GM18519 (cell line): ENCODE measurements at regions not wholly inside any gene's neighbourhood (a gene's known extent, or its start where the extent isn't known, plus 50 kb on each side); places are given as distances from the start of the nearest gene placed in this dataset.
"Not testable (repeated sequence)": the region's sequence is repeated elsewhere in the genome, so short reads cannot be mapped to it uniquely, and the experiment has no call there.

ENCODE experiments used
- ATAC-seq: cut with Tn5 transposase; IDR thresholded peaks from one replicate; pipeline ENCODE4 v1.9.1; 2021; ENCODE audit warnings: mild to moderate bottlenecking, moderate library complexity; ENCODE audit not compliant: unreplicated experiment, low FRiP score

GRCh38 chr6:23783901-23784300 is 342.1 kb upstream of the NRSN1 start:
- ATAC-seq, result no peak

GRCh38 chr6:23784301-23784919 is 341.6 kb upstream of the NRSN1 start:
- no peak for ATAC-seq

GRCh38 chr6:23790756-23791155 is 335.3 kb upstream of the NRSN1 start:
- no peak for ATAC-seq

- no peak for ATAC-seq
Observed at GRCh38 chr6:23797041-23797440, 329.0 kb upstream of the NRSN1 start.

DNA sequence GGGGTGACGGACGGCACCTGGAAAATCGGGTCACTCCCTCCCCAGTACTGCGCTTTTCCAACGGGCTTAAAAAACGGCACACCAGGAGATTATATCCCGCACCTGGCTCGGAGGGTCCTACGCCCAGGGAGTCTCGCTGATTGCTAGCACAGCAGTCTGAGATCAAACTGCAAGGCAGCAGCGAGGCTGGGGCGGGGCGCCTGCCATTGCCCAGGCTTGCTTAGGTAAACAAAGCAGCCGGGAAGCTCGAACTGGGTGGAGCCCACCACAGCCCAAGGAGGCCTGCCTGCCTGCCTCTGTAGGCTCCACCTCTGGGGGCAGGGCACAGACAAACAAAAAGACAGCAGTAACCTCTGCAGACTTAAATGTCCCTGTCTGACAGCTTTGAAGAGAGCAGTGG is 321.7 kb upstream of the NRSN1 start:
- ATAC-seq, result not testable (repeated sequence)

- not testable (repeated sequence) for ATAC-seq
Observed at GRCh38 chr6:23821141-23821540, 304.9 kb upstream of the NRSN1 start.

DNA sequence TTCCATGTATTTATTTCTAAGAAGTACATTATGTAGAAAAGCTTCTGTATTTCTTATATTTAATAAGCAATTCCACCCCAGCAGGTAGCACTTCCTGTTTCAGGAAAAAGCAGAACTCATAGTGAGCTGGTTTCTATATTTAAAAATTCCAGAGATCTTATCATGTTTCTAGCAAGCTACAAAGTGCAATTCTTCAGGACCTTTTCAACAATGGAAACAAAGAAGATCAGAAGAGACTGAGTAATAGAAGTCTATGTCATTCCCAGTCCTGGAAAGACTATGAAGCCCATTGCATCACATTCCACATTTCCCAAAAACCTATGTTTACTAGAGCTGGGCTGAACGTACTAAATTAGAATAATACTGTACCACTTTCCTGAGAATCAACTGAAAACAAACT is 302.6 kb upstream of the NRSN1 start:
- ATAC-seq, result no peak

- no peak for ATAC-seq
Observed at GRCh38 chr6:23826572-23826971, 299.4 kb upstream of the NRSN1 start.

GRCh38 chr6:23828861-23829260 is 297.2 kb upstream of the NRSN1 start:
- ATAC-seq, result no peak

DNA sequence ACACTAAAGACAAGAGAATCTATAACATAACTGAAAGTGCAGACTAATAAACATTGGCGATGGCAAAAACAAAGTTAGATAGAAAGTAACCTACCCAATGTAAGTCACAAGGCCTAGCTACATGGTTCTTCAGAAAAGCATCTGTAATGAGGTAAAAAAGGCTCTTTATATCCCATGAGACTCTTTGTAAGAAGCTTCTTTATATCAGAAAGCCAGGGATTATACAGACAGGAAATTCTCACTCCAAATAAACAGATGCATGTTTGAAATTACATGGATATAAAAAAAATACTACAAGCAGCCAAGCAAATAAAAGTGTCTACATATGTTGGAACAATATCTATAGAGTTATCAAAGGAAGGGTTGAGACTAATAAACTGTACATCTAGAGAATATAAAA is 284.9 kb upstream of the NRSN1 start:
- no peak for ATAC-seq

- no peak for ATAC-seq
Observed at GRCh38 chr6:23842760-23843159, 283.3 kb upstream of the NRSN1 start.

DNA sequence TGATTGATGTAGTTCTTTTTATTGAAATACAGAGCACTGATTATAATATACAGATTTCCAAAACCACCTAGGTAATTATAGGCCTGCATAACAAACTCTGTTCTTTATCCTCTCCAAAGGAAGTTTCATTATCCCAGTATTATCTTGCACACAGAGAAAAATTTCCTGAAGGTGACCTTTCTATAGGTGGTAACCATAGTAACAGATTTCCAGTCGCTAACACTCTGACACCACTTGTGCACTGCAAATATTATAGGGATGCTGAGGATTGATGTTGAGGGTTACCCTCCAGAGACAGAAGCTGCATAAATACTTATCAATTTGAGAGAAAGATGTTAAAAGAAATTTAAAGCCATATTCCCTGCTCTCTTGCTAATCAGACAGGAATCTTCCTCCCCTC is 274.5 kb upstream of the NRSN1 start:
- no peak for ATAC-seq

DNA sequence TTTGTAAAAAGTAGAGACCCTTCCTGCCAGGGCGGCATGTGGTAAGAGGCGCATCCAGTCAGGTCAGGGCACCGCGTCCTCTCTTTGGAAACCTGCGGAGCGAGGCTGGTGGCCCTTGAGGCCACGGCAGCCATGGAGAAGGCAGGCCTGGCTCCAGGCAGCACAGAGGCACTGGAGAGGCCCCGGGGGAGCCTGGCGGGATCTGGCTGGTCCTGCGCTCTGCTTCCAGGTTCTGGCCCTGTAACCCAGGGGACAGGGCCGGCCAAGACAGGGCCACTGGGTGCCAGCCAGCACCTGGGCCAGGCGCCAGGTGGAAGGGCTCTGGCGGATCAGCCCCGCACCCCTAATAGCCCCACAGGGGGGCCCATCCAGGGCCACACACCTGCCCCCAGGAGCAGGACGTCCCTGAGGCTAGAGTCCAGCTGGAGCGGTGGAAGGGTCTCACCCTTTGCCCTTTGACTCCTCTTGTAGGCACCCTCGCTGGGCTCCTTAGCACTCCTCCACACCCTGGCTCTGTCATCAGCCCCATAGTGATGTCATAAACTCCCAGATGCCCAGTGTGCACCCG is 272.4 kb upstream of the NRSN1 start:
- not testable (repeated sequence) for ATAC-seq

DNA sequence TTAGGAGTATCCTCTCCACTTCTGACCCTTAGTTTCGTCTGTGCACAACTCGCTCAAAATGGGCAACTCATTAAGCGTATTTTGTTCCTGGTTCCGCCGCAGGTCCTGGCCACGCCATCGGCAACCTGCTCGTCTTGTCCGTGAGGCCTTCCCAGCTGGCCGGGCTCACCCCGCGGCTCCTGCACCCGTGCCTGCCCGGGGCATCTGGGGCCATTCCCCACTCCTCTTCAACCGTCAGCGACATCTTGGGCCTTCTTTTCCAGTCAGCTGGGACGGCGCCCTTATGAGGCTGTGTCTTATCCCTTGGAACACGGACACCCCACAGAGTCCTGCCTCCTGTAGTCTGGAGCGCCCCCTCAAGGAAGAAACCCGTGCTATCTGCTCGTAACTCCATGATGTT is 271.9 kb upstream of the NRSN1 start:
- not testable (repeated sequence) for ATAC-seq

GRCh38 chr6:23855497-23856116 is 270.4 kb upstream of the NRSN1 start:
- no peak for ATAC-seq

DNA sequence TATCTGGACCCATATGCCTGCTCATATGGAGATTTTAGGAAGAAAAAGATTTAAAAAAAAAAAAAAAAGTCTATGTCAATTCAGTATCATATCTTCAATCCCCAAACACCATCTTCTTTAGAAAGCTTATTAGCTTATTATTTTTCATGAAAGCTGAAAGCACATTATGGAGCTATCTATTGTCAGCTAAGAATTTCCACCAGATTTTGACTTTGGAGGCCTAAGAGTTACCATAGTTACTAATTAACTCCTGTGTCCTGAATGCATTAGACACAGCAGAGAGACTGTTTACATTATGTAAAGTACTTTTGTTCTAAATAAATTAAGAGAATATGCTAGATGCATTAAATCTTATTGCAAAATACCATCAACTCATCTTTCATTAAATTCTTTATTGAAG is 255.5 kb upstream of the NRSN1 start:
- ATAC-seq, result no peak

DNA sequence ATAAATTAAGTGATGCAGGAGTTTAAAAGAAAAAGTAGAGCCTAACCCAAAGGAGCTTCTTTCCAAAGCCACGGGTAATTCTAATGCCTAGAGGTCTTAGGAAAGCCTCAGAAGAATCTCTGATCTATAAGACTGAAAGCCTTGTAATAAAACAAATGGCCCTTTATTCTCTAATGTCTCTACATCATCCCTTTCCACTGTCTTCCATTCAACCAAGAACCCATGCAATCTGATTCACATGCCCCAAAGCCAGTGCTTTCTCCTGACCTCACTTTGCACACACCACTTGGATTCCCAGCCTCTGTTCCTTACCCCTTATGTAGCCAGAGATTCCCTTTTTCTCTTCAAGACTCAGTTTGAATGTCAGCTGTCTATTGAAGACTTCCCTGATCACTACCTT is 252.9 kb upstream of the NRSN1 start:
- no peak for ATAC-seq

DNA sequence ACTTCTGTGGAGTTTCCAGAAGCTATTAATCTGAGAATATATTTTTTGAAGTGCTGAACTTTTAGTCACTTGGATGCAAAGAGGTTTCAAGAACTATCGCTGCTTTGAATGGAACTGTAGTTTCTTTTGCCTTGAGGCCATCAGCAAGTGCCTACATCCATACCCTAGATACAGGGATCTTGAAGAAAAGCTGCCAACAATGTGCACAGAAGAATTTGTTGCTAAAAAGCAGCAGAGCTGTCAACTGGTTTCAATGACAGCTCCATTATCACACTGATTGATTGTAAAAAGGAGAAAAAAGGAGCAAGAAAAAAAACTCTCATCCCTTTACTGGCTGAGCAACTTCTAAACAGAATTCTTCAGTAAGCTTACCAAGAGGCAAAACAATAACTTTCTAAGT is 251.0 kb upstream of the NRSN1 start:
- ATAC-seq, result no peak

GRCh38 chr6:23879816-23880215 is 246.2 kb upstream of the NRSN1 start:
- no peak for ATAC-seq

DNA sequence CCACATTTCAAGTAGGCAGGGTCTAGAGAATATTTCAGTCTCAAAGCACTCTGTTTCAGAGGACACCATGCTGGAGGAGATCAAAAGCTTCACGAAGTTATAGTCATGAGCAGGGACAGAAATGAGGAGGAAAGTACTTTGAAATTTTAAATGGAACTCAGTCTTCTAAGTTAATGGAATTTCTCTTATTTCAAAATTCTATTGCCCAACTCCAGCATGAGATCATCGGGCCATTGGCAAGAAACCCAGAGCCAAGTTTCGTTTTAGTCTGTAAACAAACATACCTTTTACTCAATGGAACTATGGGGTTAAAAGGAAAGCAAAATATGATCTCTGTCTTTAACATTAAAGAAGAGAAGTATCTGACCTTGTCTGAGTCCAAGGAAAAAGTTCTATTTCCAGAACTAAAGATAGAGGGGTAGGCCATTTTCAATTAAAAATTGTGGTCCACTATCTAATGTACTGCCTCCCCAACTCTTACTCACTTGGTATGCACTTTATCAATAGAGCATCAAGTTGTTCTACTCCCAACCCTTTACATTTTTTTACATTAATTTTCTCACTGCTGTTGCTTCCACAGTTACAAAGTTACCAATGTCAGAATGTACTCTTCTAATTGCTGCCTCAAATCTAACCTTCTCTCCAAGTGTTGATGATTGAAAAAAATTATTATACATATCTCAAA is 235.3 kb upstream of the NRSN1 start:
- ATAC-seq, result no peak

DNA sequence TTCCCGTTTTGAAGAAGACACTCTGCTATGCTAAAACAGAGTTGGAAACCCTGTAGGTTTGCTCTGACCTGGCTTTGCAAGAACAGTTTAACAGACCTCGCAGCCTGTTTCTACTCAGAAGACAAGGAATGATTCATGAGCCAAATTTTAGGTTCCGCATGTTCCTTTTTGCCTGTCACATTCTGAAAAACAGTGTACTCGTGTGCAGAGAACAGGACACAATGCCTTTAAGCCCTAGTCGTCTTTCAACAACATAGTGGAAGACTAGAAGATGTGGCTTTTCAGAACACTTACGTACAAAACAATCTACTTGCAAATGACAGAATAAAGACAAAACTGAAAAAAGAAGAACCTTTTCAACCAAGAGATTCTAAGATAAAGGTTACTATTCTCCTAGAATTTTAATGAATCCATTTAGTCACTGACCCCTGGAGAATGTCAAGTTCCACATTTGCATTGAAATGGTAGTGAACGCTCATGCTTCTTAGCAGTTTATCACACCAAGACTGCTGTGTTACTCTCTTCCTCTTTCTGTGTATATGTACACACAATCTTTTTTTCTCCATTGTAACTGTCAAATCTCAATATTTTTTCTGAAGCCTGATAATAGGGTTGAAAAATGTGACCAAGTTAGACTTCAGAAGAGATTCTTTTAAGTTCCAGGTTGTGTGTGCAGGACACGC is 220.7 kb upstream of the NRSN1 start:
- no peak for ATAC-seq
